H9 (cell line): ENCODE measurements at regions not wholly inside any gene's neighbourhood (a gene's known extent, or its start where the extent isn't known, plus 50 kb on each side); places are given as distances from the start of the nearest gene placed in this dataset.

ENCODE experiments used
- DNase-seq: peaks from one replicate; pipeline ENCODE4 v3.0.0-alpha.2; 2017
- H2AFZ ChIP-seq: one replicate; pipeline ENCODE4 v1.6.1; 2013; ENCODE audit warnings: mild to moderate bottlenecking, low read length, control low read depth, moderate library complexity
- H2AK5ac ChIP-seq: 2 replicates; pipeline ENCODE4 v1.6.1; 2013; ENCODE audit warnings: low read length, control low read depth, mixed read lengths; ENCODE audit not compliant: insufficient read length
- H2BK120ac ChIP-seq: one replicate; pipeline ENCODE4 v1.6.1; 2013; ENCODE audit warnings: low read depth, mild to moderate bottlenecking, low read length, control low read depth, inconsistent platforms; ENCODE audit not compliant: poor library complexity, severe bottlenecking
- H2BK12ac ChIP-seq: 2 replicates; pipeline ENCODE4 v1.6.1; 2013; ENCODE audit warnings: low read length, control low read depth, mixed read lengths, low read depth; ENCODE audit not compliant: insufficient read length
- H2BK15ac ChIP-seq: 2 replicates; pipeline ENCODE4 v1.6.1; 2013; ENCODE audit warnings: low read depth, low read length, control low read depth
- H2BK20ac ChIP-seq: one replicate; pipeline ENCODE4 v1.6.1; 2013; ENCODE audit warnings: low read depth, mild to moderate bottlenecking, low read length, control low read depth, inconsistent platforms; ENCODE audit not compliant: poor library complexity, severe bottlenecking
- H2BK5ac ChIP-seq: 2 replicates; pipeline ENCODE4 v1.6.1; 2013; ENCODE audit warnings: low read length, control low read depth, mixed read lengths; ENCODE audit not compliant: insufficient read length
- H3K14ac ChIP-seq: 2 replicates; pipeline ENCODE4 v1.6.1; 2013; ENCODE audit warnings: low read length, control low read depth; ENCODE audit not compliant: insufficient read depth
- H3K18ac ChIP-seq: 2 replicates; pipeline ENCODE4 v1.6.1; 2013; ENCODE audit warnings: low read depth, mild to moderate bottlenecking, mixed read lengths, low read length, control low read depth; ENCODE audit not compliant: insufficient read length
- H3K23ac ChIP-seq: 2 replicates; pipeline ENCODE4 v1.6.1; 2013; ENCODE audit warnings: low read length, control low read depth, mixed read lengths, low read depth; ENCODE audit not compliant: insufficient read length
- H3K23me2 ChIP-seq: 2 replicates; pipeline ENCODE4 v1.6.1; 2013; ENCODE audit warnings: low read depth, mild to moderate bottlenecking, mixed read lengths, low read length, control low read depth; ENCODE audit not compliant: insufficient read length, poor library complexity, severe bottlenecking
- H3K27ac ChIP-seq: 2 replicates; pipeline ENCODE4 v1.5.1; 2013; ENCODE audit warnings: low read length, control low read depth, mixed read lengths, low read depth; ENCODE audit not compliant: insufficient read length
- H3K27me3 ChIP-seq: 2 replicates; pipeline ENCODE4 v1.6.1; 2013; ENCODE audit warnings: low read length, control low read depth, inconsistent platforms; ENCODE audit not compliant: insufficient read depth
- H3K4ac ChIP-seq: 2 replicates; pipeline ENCODE4 v1.6.1; 2013; ENCODE audit warnings: low read depth, mild to moderate bottlenecking, control low read depth, inconsistent platforms, low read length, moderate library complexity
- H3K4me1 ChIP-seq: 2 replicates; pipeline ENCODE4 v1.6.1; 2013; ENCODE audit warnings: low read length, control low read depth, inconsistent platforms; ENCODE audit not compliant: insufficient read depth
- H3K4me2 ChIP-seq: 2 replicates; pipeline ENCODE4 v1.6.1; 2013; ENCODE audit warnings: low read length, control low read depth, mixed read lengths; ENCODE audit not compliant: insufficient read length, insufficient read depth
- H3K56ac ChIP-seq: 2 replicates; pipeline ENCODE4 v1.6.1; 2013; ENCODE audit warnings: low read depth, mild to moderate bottlenecking, mixed read lengths, low read length, control low read depth; ENCODE audit not compliant: insufficient read length
- H3K79me1 ChIP-seq: 2 replicates; pipeline ENCODE4 v1.6.1; 2013; ENCODE audit warnings: low read depth, mild to moderate bottlenecking, moderate library complexity, low read length, control low read depth, inconsistent platforms; ENCODE audit not compliant: insufficient read depth, poor library complexity, severe bottlenecking
- H3K79me2 ChIP-seq: 2 replicates; pipeline ENCODE4 v1.6.1; 2013; ENCODE audit warnings: low read length, control low read depth, inconsistent platforms; ENCODE audit not compliant: insufficient read depth
- H3K9ac ChIP-seq: 2 replicates; pipeline ENCODE4 v1.6.1; 2013; ENCODE audit warnings: low read length, control low read depth, mixed read lengths; ENCODE audit not compliant: insufficient read length; ENCODE audit errors: extremely low read depth
- H3K9me3 ChIP-seq: one replicate; pipeline ENCODE4 v1.6.1; 2013; ENCODE audit warnings: low read depth, low read length, inconsistent platforms; ENCODE audit not compliant: control insufficient read depth
- H3T11ph ChIP-seq: one replicate; pipeline ENCODE4 v1.6.1; 2013; ENCODE audit warnings: mild to moderate bottlenecking, low read length, control low read depth, inconsistent platforms
- H4K20me1 ChIP-seq: one replicate; pipeline ENCODE4 v1.6.1; 2013; ENCODE audit not compliant: control insufficient read depth, insufficient read length, insufficient read depth
- H4K5ac ChIP-seq: 2 replicates; pipeline ENCODE4 v1.6.1; 2013; ENCODE audit warnings: low read depth, mild to moderate bottlenecking, mixed read lengths, low read length, control low read depth; ENCODE audit not compliant: insufficient read length
- H4K8ac ChIP-seq: replicated peaks from 2 replicates; pipeline ENCODE4 v1.6.1; 2013; ENCODE audit warnings: low read length, control low read depth, mixed read lengths, low read depth; ENCODE audit not compliant: insufficient read length
- H4K91ac ChIP-seq: 2 replicates; pipeline ENCODE4 v1.6.1; 2013; ENCODE audit warnings: low read depth, mild to moderate bottlenecking, moderate library complexity, mixed read lengths, low read length, control low read depth; ENCODE audit not compliant: insufficient read length
- H3K27ac Mint-ChIP-seq, 3 experiments: 2 replicates in 2 of 3; 3 replicates in 1 of 3; pipeline ENCODE4 v1.8.0; 2020 to 2021; ENCODE audit warnings: mixed read lengths in 3 of 3, mild to moderate bottlenecking in 1 of 3, moderate library complexity in 1 of 3
- H3K27me3 Mint-ChIP-seq: 2 replicates; pipeline ENCODE4 v1.8.0; 2021; ENCODE audit warnings: low read depth, mild to moderate bottlenecking, moderate library complexity, mixed read lengths
- H3K36me3 Mint-ChIP-seq, 3 experiments: 2 replicates in 2 of 3; 3 replicates in 1 of 3; pipeline ENCODE4 v1.8.0; 2020 to 2021; ENCODE audit warnings: low read depth in 3 of 3, mixed read lengths in 3 of 3; ENCODE audit not compliant: insufficient read depth in 1 of 3
- H3K4me1 Mint-ChIP-seq, 2 experiments: 2 replicates each; pipeline ENCODE4 v1.8.0; 2020; ENCODE audit warnings: mixed read lengths in 2 of 2
- H3K4me3 Mint-ChIP-seq, 2 experiments: 2 replicates in 1 of 2; 3 replicates in 1 of 2; pipeline ENCODE4 v1.8.0; 2020 to 2021; ENCODE audit warnings: mild to moderate bottlenecking in 2 of 2, mixed read lengths in 2 of 2, moderate library complexity in 1 of 2
- H3K9me3 Mint-ChIP-seq, 2 experiments: 2 replicates in 1 of 2; 3 replicates in 1 of 2; pipeline ENCODE4 v1.8.0; 2020; ENCODE audit warnings: mild to moderate bottlenecking in 2 of 2, mixed read lengths in 2 of 2, moderate library complexity in 1 of 2
- WGBS: extraction: QIAGEN DNeasy Blood & Tissue Kit; methylation state at CpG from one replicate; pipeline ENCODE4 v1.1.7; 2013; ENCODE audit warnings: missing lambda C conversion rate, low lambda C conversion rate, mixed read lengths; ENCODE audit not compliant: insufficient read length; ENCODE audit errors: extremely low coverage; 5-methylcytosine and 5-hydroxymethylcytosine counted together
- TF ChIP-seq, protein P1 (sequence below): fragments of 200-600 bp; sonication (generic); conservative IDR thresholded peaks from 3 replicates; pipeline ENCODE4 v1.8.0; 2021; ENCODE audit warnings: antibody characterized with exemption, mild to moderate bottlenecking

DNA sequence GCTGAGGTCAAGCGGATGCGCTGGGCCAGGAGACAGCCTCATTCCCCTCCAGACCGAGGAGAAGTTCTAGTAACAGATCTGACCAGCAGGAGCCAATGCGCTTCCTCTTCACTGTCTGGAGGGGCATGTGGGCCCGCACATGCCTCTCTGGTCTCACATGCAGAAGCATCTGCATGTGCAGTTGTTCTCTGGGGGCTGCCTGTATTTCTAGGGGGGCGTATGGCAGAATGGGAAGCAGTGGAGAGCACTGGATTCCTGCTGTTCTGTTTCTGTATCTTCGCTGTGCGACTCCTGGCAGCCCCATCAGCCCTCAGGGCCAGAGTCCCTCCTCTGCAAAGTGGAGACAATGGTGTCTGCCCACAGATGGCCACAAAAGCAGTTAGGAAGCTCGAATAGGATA, 170.4 kb upstream of the IQSEC1 start:
- H3K23me2 ChIP-seq: no peaks in the 10 kb centered on the region
- H3K14ac ChIP-seq: no peak overlapping the region
- no peak overlapping the region for H2AFZ ChIP-seq
- H2AK5ac ChIP-seq: no peak overlapping the region
- no peak overlapping the region for H3K27ac ChIP-seq
- H3T11ph ChIP-seq: no peak overlapping the region
- H3K9me3 ChIP-seq: no peaks in the 10 kb centered on the region
- H2BK120ac ChIP-seq: no peak overlapping the region
- Mint-ChIP-seq H3K27ac (no peak overlapping the region), H3K4me3 (no peak overlapping the region), H3K36me3 (no peaks in the 10 kb centered on the region; a peak in 1 of 7 replicates), H3K4me1 (peaks cover 0 to 3% of the 10 kb centered on the region in 2 experiments; a peak in 1 of 4 replicates), H3K27me3 (no peaks in the 10 kb centered on the region; the same call in 1 of the 2 replicates), H3K9me3 (no peaks in the 10 kb centered on the region)
- no peak overlapping the region for H3K23ac ChIP-seq
- no peak overlapping the region for H4K91ac ChIP-seq
- no peak for DNase-seq
- no peak overlapping the region for H3K4me2 ChIP-seq
- no peak overlapping the region for H3K18ac ChIP-seq
- no peak overlapping the region for H3K4ac ChIP-seq
- H3K56ac ChIP-seq: no peak overlapping the region
- no peak overlapping the region for H2BK20ac ChIP-seq
- no peak overlapping the region for H2BK12ac ChIP-seq
- H4K5ac ChIP-seq: no peak overlapping the region
- TF ChIP-seq, protein P1, sequence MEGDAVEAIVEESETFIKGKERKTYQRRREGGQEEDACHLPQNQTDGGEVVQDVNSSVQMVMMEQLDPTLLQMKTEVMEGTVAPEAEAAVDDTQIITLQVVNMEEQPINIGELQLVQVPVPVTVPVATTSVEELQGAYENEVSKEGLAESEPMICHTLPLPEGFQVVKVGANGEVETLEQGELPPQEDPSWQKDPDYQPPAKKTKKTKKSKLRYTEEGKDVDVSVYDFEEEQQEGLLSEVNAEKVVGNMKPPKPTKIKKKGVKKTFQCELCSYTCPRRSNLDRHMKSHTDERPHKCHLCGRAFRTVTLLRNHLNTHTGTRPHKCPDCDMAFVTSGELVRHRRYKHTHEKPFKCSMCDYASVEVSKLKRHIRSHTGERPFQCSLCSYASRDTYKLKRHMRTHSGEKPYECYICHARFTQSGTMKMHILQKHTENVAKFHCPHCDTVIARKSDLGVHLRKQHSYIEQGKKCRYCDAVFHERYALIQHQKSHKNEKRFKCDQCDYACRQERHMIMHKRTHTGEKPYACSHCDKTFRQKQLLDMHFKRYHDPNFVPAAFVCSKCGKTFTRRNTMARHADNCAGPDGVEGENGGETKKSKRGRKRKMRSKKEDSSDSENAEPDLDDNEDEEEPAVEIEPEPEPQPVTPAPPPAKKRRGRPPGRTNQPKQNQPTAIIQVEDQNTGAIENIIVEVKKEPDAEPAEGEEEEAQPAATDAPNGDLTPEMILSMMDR: no peak
- H2BK5ac ChIP-seq: no peak overlapping the region
- H3K79me2 ChIP-seq: no peaks in the 10 kb centered on the region
- no peak overlapping the region for H3K9ac ChIP-seq
- no peak overlapping the region for H2BK15ac ChIP-seq
- peaks cover 3% of the 10 kb centered on the region; the same call in 1 of the 2 replicates for H3K4me1 ChIP-seq
- H3K79me1 ChIP-seq: no peaks in the 10 kb centered on the region
- no peaks in the 10 kb centered on the region for H4K20me1 ChIP-seq
- no peak overlapping the region for H4K8ac ChIP-seq
- WGBS: no CpG with 5 or more reads among the region's 9 CpGs
- H3K27me3 ChIP-seq: no peaks in the 10 kb centered on the region
